HG03064 (cell line): ENCODE measurements at regions not wholly inside any gene's neighbourhood (a gene's known extent, or its start where the extent isn't known, plus 50 kb on each side); places are given as distances from the start of the nearest gene placed in this dataset.

Source experiments
- ATAC-seq: cut with Tn5 transposase; IDR thresholded peaks from one replicate; pipeline ENCODE4 v1.9.1; 2021; ENCODE audit warnings: low read depth; ENCODE audit not compliant: unreplicated experiment

DNA sequence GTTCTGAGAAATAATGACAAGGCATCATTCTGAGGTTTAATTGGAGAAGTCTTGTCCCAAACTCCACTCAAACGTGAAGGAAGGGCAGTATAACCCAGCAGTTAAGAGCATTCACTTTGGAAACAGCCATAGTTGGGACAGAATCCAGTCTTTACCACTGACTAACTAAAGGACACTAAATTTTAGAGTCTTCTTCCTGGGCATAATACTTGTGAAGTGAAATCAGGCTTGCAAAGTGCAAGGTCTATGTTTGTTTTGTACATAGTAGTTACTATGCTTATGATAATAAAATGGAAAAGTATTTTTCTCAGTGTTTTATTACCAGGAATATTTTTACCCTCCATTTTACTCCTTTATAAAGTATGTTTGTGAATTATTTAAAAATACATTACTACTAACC is 748.2 kb upstream of the ID2 start:
- ATAC-seq = no peak

DNA sequence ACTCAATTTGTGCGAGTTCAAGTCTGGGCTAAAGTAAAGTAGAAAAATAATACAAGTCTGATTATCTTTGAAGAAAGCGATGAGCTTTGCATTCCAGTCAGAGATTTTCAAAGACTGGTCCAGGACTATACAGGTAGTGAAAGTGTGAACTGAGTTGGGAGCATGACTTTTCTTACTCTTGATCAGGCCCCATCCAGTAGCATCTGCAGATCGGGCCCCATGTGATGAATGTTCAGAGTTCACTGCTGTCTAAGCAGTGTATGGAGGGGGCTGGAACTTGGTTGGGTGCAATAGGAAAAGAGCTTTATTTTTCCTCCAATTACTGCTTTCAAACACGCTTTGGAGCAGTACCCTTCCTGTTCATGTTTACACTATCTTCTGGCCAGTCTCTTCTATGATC is 747.4 kb upstream of the ID2 start:
- no peak for ATAC-seq

DNA sequence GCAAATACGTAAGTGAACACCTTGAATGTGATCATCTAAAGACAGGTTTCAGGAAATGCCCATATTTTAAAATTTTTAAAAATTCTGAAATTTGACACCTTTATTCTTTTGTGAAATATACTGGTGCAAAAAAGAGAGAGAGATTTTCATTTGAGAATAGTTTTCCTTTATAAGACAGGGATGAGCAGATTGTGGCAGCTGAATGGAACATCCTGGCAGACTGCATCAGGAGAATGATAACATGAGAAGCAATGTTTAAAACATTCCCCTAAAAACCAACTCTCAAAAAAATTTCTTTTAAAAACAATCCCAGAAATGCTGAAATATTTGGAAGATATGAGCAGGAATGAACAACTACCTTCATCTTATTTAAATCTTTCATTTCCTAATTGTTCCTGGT is 744.8 kb upstream of the ID2 start:
- no peak for ATAC-seq

DNA sequence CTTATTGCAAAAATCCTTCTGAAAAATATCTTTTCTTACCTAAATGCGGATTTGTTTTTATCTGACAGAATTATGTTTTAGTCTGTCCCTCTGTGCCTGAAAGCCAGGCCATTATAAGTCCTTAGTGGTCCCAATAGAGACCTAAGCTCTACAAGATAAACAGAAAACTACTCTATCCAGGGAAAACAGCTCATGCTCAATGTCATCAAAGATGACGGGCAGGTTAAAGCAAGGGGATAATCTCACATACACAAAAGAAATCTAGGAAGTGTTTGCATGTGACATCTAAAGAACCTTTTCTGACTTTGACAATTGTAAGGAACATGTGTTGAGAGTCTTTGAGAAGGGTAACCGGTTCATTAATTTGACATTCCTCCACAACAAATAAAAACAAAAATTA is 741.1 kb upstream of the ID2 start:
- ATAC-seq = no peak

DNA sequence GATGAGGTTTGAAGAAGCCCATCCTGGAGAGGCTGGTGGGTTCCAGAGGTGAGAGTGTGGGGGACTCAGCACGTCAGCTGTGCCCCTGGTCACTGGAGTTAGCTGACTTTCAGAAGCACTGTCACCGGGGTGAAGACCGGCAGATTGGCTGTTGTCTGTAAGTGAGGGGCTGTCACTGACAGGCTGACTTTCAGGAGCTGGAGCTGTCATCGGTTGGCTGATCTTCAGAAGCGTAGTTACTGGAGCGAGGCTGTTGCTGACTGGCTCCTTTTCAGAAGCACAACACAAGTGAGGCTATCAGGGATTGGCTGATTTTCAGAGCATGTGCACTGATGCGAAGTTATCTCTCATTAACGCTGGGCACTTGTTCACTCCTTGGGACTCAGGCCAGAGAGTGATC is 738.4 kb upstream of the ID2 start:
- no peak for ATAC-seq

DNA sequence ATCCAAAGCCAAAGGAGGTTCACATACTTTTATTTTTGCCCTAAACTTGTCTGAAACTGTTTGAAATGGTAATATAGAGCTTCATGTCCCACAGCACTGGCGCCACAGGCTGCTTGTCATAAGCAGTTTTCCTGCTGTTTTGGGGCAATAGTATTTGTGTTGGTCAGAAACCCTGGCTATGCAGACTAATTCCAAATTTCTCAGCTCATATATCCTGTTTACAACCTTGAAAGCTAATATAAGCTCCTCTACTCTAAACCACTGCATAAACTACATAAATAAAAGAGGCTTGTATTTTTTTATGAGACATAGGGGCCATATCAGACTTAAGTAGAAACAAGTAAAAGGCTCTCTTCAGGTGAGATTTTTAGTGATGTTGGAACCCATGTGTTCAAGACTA is 736.8 kb upstream of the ID2 start:
- no peak for ATAC-seq

DNA sequence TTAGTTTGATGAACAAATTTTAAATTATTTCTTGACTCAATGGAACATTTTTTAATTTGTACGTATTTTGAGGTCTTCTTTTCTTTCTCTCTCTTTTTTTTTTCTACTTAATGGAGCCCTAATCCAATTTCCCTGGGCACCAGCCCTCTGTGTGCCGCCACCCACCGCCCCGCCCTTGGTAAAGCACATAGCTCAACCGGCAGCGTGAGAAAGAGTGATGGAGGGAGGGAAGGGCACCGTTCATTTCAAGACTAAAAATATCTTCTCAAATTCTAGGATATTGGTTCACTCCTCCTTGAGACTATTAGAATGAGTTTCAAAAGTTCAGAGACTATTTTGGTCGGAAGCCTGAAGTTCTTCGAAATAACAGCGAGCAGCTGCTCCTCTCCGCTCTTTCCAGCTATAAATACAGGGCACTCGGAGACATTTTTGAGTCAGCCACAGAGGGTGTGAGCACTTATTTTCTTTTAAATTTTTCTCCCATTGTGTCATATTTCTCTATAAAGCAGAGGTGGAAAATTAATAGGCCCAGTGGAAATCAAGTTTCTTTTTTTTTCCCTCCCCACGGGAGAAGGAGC is 731.7 kb upstream of the ID2 start:
- ATAC-seq = no peak

DNA sequence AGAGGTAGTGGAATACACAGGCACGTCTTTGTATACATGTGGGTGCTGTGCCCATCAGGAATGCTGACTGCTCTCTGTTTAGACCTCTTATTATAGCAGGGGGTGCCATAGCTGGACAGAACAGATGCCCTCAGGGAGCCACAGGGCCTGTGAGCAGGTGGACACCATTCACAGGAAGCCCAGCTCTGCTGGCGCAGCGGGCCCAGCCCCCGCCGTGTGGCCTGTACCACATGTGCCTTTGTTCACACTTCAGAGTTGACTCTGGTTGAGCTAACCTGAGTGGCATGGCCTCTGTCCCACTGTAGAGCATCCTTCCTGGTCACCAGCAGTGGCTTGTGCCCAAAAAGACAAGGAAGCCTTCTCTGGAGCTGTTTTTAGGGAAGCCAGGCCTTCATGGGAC is 730.9 kb upstream of the ID2 start:
- ATAC-seq = no peak

DNA sequence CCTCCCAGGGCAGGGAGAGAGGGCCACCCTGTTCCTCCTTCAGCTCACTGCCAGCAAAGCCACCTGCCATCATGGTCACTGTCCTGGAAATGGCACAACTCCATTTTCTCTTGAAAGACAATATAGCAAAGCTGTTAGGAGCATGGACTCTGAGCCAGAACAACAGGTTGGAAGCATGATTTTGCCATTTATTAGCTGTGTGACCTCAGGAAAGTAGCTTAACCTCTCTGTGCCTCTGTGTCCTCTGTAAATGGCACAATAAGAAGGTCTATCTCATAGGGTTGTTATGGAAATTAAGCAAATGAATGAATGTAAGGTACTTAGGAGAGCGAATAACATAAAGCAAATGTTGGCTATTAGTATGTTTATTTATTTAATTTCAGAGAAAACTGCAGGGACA is 730.4 kb upstream of the ID2 start:
- no peak for ATAC-seq

DNA sequence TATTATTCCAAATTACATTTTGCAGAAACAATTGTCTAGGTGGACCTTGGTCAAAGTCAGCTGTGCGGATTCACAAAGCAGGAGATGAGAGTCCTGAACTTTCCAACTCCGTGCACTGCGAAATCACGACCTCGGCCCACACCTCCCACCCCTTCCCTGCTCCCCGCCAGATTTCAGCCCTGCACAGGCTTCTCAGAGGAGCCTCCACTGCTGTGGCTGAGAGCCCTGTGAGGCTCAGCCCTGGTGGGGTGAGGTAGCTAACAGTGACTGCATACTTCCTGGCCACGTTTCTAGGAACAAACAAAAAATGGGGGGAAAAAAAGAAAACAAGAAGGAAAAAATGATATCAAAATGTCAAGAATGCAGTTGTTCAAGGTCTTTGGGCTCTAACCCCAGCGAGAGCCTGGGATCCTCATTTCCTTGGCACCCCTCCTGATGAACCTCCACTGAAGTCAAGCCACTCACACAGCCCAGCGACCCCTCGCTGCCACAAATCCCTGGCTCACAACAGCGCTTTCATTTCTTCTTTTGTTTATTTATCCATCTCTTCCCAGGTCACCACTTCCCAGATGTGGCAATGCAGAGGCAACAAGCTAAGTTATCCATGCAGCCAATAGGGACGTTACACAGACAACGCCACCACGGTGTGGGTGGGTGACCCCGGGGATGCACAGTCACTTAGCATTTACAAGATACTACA is 729.7 kb upstream of the ID2 start:
- ATAC-seq = no peak

DNA sequence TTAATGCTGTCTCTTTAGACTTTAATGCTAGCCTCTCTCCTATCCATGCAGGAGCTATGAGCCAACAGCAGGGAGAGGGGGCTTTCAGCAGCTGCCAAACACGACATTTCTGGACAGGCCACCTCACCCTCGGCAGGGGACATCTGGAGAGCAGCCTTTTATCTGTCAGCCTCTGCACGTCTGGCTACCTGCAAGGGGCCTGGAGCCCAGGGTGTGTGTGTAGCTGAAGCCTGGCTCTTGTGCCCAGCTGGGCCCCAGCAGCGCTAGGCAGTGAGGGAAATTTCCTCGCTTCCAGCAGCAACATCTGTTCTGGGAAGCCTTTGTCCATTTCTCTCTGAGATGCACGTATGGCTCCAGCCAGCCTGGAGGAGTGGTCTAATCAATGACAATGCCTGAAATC is 728.7 kb upstream of the ID2 start:
- ATAC-seq = no peak

DNA sequence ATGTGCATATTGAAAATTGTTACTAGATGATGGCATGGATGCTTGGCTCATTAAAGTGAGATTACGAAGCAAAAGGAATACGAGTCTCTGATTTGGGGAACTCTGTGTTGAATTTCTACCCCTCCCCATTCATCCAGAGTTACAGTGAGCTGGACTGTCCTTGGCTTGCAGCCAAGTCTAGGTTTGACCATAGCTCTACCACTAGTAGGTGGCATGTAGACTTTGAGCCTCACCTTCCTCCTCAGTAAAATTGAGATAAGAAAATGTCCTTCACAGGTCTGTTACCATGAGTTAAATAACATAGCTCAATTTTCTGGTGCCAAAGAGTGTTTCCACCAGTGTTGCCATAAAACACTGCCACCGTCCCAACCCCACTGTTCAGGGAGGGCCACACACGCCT is 727.6 kb upstream of the ID2 start:
- no peak for ATAC-seq

DNA sequence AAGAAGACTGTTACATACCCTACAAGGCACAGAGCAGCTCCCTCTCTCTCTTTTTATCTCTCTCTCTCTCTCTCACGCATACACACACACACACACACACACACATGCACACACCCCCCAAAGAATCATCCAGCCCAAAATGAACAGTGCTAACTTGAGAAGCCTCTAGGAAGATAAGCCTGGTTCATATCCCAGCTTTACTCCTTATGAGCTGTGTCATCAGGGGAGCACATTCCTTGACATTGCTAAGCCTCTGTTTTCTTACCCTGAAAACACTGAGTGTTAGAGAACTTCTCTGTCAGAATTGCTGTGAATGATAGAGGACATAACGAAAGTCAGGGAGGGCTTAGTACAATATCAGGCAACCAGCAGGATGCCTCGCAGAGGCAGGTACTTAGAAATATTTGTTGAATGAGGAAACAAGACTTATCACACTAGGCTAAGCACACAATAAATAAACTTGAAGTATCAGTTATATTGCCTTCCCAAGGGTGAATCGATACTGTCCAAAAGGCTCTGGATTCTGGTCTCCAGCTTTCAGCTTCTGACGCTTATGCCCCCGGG is 725.6 kb upstream of the ID2 start:
- ATAC-seq = no peak

DNA sequence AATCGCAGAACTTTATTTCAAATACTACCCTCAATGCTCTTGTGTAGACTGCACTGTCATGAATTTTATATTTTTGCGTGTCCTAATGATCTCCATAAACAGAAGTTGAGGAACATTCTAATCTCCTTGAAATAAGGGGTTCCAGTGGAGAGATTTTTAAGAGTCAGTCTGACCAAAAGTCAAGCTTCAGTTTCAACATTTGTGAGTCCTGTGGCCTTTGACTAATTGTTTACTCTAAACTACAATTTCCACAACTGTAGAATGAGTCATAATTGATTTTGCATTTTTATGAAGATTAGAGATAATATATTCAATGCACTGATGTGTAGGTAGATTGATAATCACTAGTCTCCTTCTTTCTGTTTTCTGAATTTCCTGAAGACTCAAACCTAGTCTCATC is 720.3 kb upstream of the ID2 start:
- ATAC-seq = no peak

DNA sequence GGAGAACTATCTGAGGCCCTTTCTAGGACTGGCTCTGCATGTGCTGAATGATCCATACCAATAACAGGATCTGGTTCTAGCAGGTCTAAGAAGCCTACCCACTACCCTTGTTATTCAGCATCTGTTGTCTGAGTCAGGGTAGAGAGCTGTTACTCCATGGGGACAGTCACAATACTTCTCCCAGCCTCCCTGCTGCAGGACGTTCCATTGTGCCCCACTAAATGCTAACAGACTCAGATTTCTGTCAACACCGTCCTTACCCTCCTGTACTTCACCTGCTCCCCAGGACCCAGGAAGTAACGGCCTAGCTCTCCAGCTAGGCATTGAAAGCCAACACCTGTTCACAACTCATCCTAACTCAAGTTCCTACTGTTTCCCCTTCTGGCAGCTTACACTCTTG is 719.7 kb upstream of the ID2 start:
- ATAC-seq = no peak

DNA sequence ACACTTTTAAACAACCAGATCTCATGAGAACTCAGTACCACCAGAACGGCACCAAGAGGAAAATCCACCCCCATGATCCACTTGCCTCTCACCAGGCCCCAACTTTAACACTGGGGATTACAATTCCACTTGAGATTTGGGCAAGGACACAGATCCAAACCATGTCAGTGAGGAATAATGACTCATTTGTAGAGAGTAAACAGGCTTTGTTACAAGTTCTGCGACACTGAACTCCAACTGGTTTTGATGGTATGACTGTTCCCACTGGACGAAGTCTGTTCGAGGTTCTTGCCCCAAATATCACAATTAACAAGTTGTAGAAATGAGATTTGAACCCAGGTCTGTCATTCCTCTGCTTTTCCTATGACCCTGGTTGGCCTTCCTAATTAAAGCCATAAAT is 718.1 kb upstream of the ID2 start:
- no peak for ATAC-seq

DNA sequence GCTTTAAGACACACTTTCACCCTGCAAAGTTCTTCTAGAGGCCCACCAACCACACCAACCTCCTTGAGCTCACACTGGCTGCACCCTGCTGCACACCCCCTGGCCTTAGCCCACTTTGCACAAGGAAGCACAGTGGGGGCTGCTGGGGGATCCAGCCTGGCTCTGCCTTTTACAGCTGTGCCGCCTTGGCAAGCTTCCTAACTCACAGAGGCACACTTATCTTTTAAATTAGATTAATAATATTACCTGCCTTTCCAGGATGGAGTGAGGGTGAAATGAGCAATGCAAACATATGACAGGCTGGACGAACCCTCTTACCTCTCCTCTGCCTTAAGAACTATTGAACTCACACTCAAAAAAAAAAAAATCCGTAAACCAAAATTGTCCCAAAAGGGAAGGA is 715.8 kb upstream of the ID2 start:
- no peak for ATAC-seq

DNA sequence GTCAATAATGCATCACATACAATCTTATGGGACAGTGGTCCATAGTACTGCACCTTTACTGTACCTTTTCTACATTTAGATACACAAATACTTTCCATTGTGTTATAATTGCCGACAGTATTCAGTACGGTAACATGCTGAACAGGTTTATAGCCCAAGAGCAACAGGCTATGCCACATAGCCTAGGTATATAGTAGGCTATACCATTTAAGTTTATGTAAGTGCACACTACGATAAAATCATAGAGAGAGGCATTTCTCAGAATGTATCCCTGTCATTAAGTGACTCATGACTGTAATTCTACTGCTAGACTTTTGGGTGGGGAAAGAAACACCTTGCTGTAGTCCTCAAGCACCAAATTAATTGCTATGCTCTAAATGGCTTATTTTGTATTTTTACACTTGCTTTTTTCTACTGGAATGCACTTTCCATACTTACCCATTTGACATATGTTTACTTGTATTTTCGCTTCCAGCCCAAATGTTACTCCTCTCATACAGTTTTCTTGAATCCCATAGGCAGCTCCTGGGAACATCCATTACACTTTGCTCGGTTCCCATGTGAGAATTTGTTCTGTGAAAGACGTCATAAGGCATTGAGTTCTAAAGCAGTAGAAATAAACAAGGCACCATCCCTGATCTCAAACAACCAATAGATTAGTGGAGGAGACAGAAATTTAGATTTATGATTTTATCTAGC is 714.0 kb upstream of the ID2 start:
- ATAC-seq = no peak

DNA sequence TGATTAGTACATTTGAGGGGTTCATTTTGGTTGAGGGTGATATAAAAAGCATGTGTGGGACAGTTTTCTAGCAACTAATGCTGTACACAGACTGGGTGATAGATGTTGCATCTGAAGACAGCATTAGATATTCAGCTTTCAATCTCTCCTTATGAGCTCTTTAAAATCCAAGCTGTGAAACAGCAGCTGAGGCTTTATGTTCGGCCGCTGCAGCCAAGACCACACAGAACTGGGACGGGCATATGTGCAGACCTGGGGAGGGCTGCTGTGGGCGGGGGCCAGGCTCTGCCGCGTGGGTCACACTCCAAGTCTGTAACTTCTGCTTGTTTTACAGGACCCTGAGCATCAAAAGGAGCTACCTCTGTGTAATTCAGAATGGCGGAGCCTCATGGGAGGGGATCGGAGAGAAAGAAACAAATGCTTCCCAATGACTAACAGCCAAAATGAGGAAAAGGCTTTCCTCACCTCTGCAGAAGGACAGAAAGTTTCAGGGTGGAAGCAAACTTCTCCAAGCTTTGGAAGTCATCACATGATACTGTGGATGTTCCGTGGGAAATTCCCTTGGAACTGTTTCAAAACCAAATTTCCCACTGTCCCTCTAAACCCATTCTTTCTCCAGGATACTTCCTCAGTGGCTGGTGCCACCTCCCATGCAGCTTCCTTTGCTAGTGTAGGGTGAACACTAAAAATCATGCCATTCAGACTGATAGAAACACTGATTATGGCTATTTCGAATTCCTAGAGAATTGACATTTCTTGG is 711.9 kb upstream of the ID2 start:
- no peak for ATAC-seq

DNA sequence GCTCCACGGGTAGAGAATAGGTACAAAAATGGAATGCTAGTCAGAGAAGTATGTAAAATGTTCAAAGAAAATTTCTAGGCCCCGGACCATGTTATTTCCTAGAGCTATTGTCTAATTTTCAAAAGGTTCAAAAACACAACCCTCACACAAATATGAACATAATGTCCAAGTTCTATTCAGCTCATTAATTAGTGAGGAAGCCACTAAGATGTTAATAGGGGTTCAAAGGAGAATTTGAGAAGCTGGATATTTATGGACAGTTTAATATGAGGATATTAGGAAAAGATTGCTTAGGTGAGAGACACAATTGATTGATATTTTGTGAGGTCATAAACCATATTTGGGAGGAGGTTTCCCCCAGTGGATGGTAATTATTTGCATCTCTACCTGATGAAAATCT is 710.6 kb upstream of the ID2 start:
- no peak for ATAC-seq

DNA sequence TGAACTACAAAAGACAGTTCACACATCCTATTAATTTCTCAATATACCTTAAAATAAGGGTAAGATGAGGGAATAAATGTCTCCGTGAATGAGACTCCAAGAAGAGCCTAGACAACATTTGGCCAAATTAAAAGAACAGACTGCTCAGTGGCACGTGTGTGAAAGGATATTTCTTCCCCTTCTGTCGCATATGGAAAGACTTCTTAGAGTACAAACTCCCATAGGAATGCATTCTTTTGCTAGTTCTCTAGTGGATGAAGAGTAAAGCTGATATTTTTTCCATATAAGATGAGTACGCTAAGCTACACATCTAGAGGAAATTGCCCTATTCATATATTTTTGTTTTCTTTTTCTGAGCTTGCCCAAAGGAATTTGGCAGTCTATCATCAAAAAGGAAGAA is 710.0 kb upstream of the ID2 start:
- ATAC-seq = no peak
